K562 (cell line): ENCODE measurements at regions not wholly inside any gene's neighbourhood (a gene's known extent, or its start where the extent isn't known, plus 50 kb on each side); places are given as distances from the start of the nearest gene placed in this dataset.

ENCODE experiments used
- ATAC-seq: fragments of 200-7000 bp; cut with Tn5 transposase; 3 replicates; pipeline ENCODE4 v1.9.1; 2020; ENCODE audit warnings: moderate library complexity
- BruUV-seq: library from RNA; stranded (reverse); fragments of 400-500 nt; replicated peaks from 2 replicates; lab custom pipeline; 2021; lab: Mats Ljungman, UMichigan
- CTCF ChIA-PET: fragments of 300-600 bp; formaldehyde crosslinking; extraction: SDS; loops from one replicate; lab custom pipeline; 2021; ENCODE audit warnings: low intra/inter-chr PET ratio; lab: Yijun Ruan, JAX
- POLR2A ChIA-PET: fragments of 300-600, 350-650 bp; sonication (Branson Sonifier 250); formaldehyde crosslinking; extraction: SDS; loops from one replicate; lab custom pipeline; 2021; ENCODE audit warnings: antibody characterized with exemption, inconsistent platforms; lab: Yijun Ruan, JAX
- DNase-seq, 4 experiments: peaks; one replicate each; pipeline versions ENCODE4 v3.0.0 to v3.0.0-alpha.2; 2011 to 2018; ENCODE audit warnings: low spot score in 3 of 4, mixed read lengths in 3 of 4; ENCODE audit errors: extremely low read depth in 1 of 4
- FAIRE-seq: peaks from 2 replicates; lab custom pipeline; 2011; peaks lifted over from hg19 to GRCh38; lab: Jason Lieb, UNC
- H2AFZ ChIP-seq: 2 replicates; pipeline ENCODE4 v1.6.0; 2011; ENCODE audit warnings: low read depth, low read length, control low read depth, inconsistent platforms
- H3K27ac ChIP-seq: fragments of 200-600 bp; 3 replicates; pipeline ENCODE4 v1.8.0; 2011; ENCODE audit warnings: low read depth, mild to moderate bottlenecking, control low read depth, inconsistent platforms, low read length, moderate library complexity, mixed read lengths; ENCODE audit errors: extremely low read depth
- H3K27me3 ChIP-seq, 2 experiments: fragments of 300-600 bp in 1 of 2; 2 replicates in 1 of 2; 3 replicates in 1 of 2; pipeline versions ENCODE4 v1.6.0 to v1.8.0; 2011; ENCODE audit warnings: inconsistent platforms in 2 of 2, low read length in 2 of 2, mild to moderate bottlenecking in 1 of 2, mixed read lengths in 1 of 2, moderate library complexity in 1 of 2; ENCODE audit not compliant: control insufficient read depth in 2 of 2, insufficient read depth in 2 of 2
- H3K36me3 ChIP-seq: fragments of 300-600 bp; 3 replicates; pipeline ENCODE4 v1.8.0; 2011; ENCODE audit warnings: mild to moderate bottlenecking, low read length, inconsistent platforms; ENCODE audit not compliant: control insufficient read depth, insufficient read depth
- H3K4me1 ChIP-seq, 2 experiments: fragments of 200-600 bp in 1 of 2; replicated peaks in 1 of 2; 2 replicates in 1 of 2; 3 replicates in 1 of 2; pipeline versions ENCODE4 v1.5.1 to v1.8.0; 2011; ENCODE audit warnings: inconsistent platforms in 2 of 2, low read length in 2 of 2, mild to moderate bottlenecking in 1 of 2, mixed read lengths in 1 of 2, moderate library complexity in 1 of 2; ENCODE audit not compliant: control insufficient read depth in 2 of 2, insufficient read depth in 2 of 2
- H3K4me2 ChIP-seq: 2 replicates; pipeline ENCODE4 v1.6.1; 2011; ENCODE audit warnings: low read length, control low read depth, inconsistent platforms, mixed read lengths; ENCODE audit not compliant: insufficient read depth
- H3K4me3 ChIP-seq: fragments of 200-600 bp; sonication (generic), shearing (Covaris generic); 2 replicates; pipeline ENCODE4 v1.5.1; 2016; ENCODE audit warnings: control low read depth, inconsistent platforms
- H3K79me2 ChIP-seq: fragments of 200-600 bp; 3 replicates; pipeline ENCODE4 v1.8.0; 2011; ENCODE audit warnings: low read length, inconsistent platforms; ENCODE audit not compliant: control insufficient read depth, insufficient read depth
- H3K9ac ChIP-seq, 2 experiments: 2 replicates each; pipeline versions ENCODE4 v1.6.0 to v1.6.1; 2011; ENCODE audit warnings: low read depth in 2 of 2, low read length in 2 of 2, control low read depth in 1 of 2, inconsistent platforms in 1 of 2, mild to moderate bottlenecking in 1 of 2, mixed read lengths in 1 of 2; ENCODE audit not compliant: insufficient read depth in 1 of 2
- H3K9me1 ChIP-seq: one replicate; pipeline ENCODE4 v1.6.0; 2011; ENCODE audit warnings: inconsistent platforms, mild to moderate bottlenecking, low read length, moderate library complexity; ENCODE audit not compliant: control insufficient read depth, insufficient read depth
- H3K9me3 ChIP-seq: replicated peaks from 2 replicates; pipeline ENCODE4 v1.5.1; 2011; ENCODE audit warnings: low read depth, low read length, inconsistent platforms; ENCODE audit not compliant: control insufficient read depth, insufficient read depth
- H4K20me1 ChIP-seq: replicated peaks from 2 replicates; pipeline ENCODE4 v1.6.1; 2011; ENCODE audit warnings: low read length, inconsistent platforms, mixed read lengths; ENCODE audit not compliant: control insufficient read depth, insufficient read depth
- BDP1 ChIP-seq: IDR thresholded peaks from 3 replicates; pipeline ENCODE4 v1.6.1; 2011; ENCODE audit not compliant: insufficient read length, insufficient read depth
- DPF2 ChIP-seq: fragments of 450-650 bp; IDR thresholded peaks from 2 replicates; pipeline ENCODE4 v1.6.1; 2016
- ESRRA ChIP-seq: fragments of 450-650 bp; IDR thresholded peaks from 2 replicates; pipeline ENCODE4 v1.6.1; 2014; ENCODE audit warnings: low read depth, mild to moderate bottlenecking, moderate library complexity, borderline replicate concordance
- NR4A1 ChIP-seq, 2 experiments: fragments of 250-450 bp in 1 of 2; fragments of 450-650 bp in 1 of 2; sonication (Bioruptor Pico) in 1 of 2; IDR thresholded peaks; 2 replicates each; pipeline versions ENCODE4 v1.4.0 to v1.6.1; 2016 to 2020; ENCODE audit warnings: mild to moderate bottlenecking in 2 of 2, missing compliant biosample characterization in 1 of 2, missing genetic modification characterization in 1 of 2, moderate library complexity in 1 of 2
- PHF20 ChIP-seq: fragments of 450-650 bp; IDR thresholded peaks from 2 replicates; pipeline ENCODE4 v1.6.1; 2018; ENCODE audit not compliant: partially characterized antibody
- POLR2A ChIP-seq: fragments of 450-650 bp; conservative IDR thresholded peaks from 2 replicates; pipeline ENCODE4 v1.6.1; 2016
- TCF7L2 ChIP-seq: fragments of 150-350 bp; IDR thresholded peaks from 2 replicates; pipeline ENCODE4 v1.6.1; 2016; ENCODE audit warnings: low read depth, mild to moderate bottlenecking, low read length, moderate library complexity
- ZFP36 ChIP-seq: fragments of 150-350 bp; IDR thresholded peaks from 2 replicates; pipeline ENCODE4 v1.6.1; 2018; ENCODE audit warnings: low read length, low read depth; ENCODE audit not compliant: partially characterized antibody
- ZNF354B ChIP-seq: fragments of 250-450 bp; sonication (Bioruptor Pico); IDR thresholded peaks from 2 replicates; pipeline ENCODE4 v1.4.0; 2020
- WGBS: fragments of 100-300 bp; shearing (Covaris generic); methylation state at CpG from one replicate; pipeline ENCODE4 v1.1.6; 2016; ENCODE audit warnings: low coverage, mixed read lengths; ENCODE audit not compliant: insufficient coverage; ENCODE audit errors: missing lambda C conversion rate; 5-methylcytosine and 5-hydroxymethylcytosine counted together
- in situ Hi-C: fragments of 300-500 bp; cut with MboI; formaldehyde crosslinking; loops from 4 replicates; pipeline ENCODE4 v1.15.0; 2018; ENCODE audit warnings: inconsistent platforms, mixed read lengths
- intact Hi-C: fragments of 100-400 bp; cut with micrococcal nuclease; formaldehyde crosslinking; loops from 2 replicates; pipeline ENCODE4 v1.14.2; 2022
- TF ChIP-seq, protein P1 (sequence below): IDR thresholded peaks from 3 replicates; pipeline ENCODE4 v1.6.1; 2011; ENCODE audit warnings: borderline replicate concordance, mild to moderate bottlenecking; ENCODE audit not compliant: insufficient read length, insufficient read depth
- TF ChIP-seq, protein P2 (sequence below): fragments of 250-450 bp; sonication (Bioruptor Pico); IDR thresholded peaks from 2 replicates; pipeline ENCODE4 v1.5.0; 2021; ENCODE audit warnings: mild to moderate bottlenecking, borderline replicate concordance

DNA sequence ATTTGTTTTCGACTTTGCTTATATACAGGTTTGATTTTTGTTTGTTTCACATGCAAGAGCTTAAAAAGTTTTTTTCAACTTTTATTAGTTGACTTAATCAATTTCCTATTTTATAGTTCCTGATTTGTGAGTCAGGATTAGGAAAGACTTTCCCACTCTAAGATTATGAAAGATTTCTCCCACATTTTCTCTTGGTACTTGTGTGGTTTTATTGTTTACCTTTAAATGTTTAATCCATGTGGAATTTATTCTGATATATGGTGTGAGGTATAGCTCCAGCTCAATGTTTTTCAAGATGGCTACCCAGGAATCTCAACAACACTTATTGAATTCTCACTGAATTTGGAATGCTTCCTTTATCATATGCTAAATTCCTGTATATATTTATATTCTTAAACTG, 117.8 kb upstream of the LGALSL start:
- WGBS: 0% methylated on average over 1 of the region's 1 CpG
- Histone ChIP-seq H3K9ac (no peak overlapping the region), H3K27me3 (peaks cover 0 to 10% of the 10 kb centered on the region in 2 experiments; a peak in 4 of 5 replicates), H3K4me2 (no peak overlapping the region), H3K4me3 (no peak overlapping the region), H3K4me1 (no peaks in the 10 kb centered on the region), H3K9me1 (no peaks in the 10 kb centered on the region), H3K79me2 (no peaks in the 10 kb centered on the region), H4K20me1 (no peaks in the 10 kb centered on the region; the same call in 1 of the 2 replicates), H2AFZ (no peak overlapping the region), H3K9me3 (no peaks in the 10 kb centered on the region)
- FAIRE-seq: no peak
- no peak for DNase-seq
- no TSS peak for BruUV-seq
- ChIA-PET CTCF (no interaction called here), POLR2A (interaction anchor here (1.0 kb wide), 1 partner anchor 23 kb away, joined by 3 read pairs; no protein-coding TSS in a partner anchor)
- no peak for ATAC-seq
- intact Hi-C loops (no loop called here), in situ Hi-C loops (loop anchor here (10.0 kb wide), 1 partner anchor 239 kb away; no protein-coding TSS in a partner anchor)
- TF ChIP-seq BDP1: no peak
- TF ChIP-seq ZFP36: no peak
- no peak for TF ChIP-seq POLR2A
- no peak for TF ChIP-seq ESRRA
- TF ChIP-seq, all 486 proteins: peak for 0
- Histone ChIP-seq H3K36me3 (no peaks in the 10 kb centered on the region), H3K27ac (no peak overlapping the region)

DNA sequence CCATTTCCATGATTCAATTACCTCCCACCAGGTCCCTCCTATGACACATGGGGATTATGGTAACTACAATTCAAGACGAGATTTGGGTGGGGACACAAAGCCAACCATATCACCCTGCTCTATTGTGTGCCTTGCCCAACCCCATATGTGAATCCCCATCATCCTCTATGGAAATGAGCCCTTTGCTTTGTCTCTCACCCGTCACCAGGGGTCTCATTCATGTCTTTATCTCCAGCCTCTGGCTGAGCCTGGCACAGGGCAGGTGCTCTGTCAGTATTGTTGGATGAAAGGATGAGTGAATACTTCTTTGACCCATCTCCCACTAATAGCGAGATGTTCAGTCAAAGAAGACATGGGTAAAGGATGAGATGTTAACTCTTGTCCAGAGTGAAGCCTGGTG, 116.6 kb upstream of the LGALSL start:
- ChIA-PET POLR2A (interaction anchor here (1.0 kb wide), 1 partner anchor 24 kb away, joined by 3 read pairs; no protein-coding TSS in a partner anchor), CTCF (no interaction called here)
- Histone ChIP-seq H3K4me2 (no peak overlapping the region), H3K9me1 (no peaks in the 10 kb centered on the region), H3K36me3 (no peaks in the 10 kb centered on the region), H2AFZ (no peak overlapping the region), H3K27ac (no peak overlapping the region), H3K79me2 (no peaks in the 10 kb centered on the region), H3K4me1 (no peaks in the 10 kb centered on the region), H3K4me3 (no peak overlapping the region), H3K9ac (no peak overlapping the region), H4K20me1 (no peaks in the 10 kb centered on the region; the same call in 1 of the 2 replicates), H3K27me3 (peaks cover 0 to 15% of the 10 kb centered on the region in 2 experiments; a peak in 4 of 5 replicates), H3K9me3 (no peaks in the 10 kb centered on the region)
- DNase-seq (no peak), ATAC-seq (no peak), FAIRE-seq (no peak)
- intact Hi-C loops: no loop called here
- TF ChIP-seq ZNF354B (CRISPR knock-in tag) (no peak), TCF7L2 (no peak), DPF2 (no peak), PHF20 (no peak), NR4A1 (CRISPR knock-in tag; IDR thresholded peaks at IDR 0.05) (no peak), NR4A1 (tag; IDR thresholded peaks at IDR 0.05) (no peak)
- TF ChIP-seq, protein P1, sequence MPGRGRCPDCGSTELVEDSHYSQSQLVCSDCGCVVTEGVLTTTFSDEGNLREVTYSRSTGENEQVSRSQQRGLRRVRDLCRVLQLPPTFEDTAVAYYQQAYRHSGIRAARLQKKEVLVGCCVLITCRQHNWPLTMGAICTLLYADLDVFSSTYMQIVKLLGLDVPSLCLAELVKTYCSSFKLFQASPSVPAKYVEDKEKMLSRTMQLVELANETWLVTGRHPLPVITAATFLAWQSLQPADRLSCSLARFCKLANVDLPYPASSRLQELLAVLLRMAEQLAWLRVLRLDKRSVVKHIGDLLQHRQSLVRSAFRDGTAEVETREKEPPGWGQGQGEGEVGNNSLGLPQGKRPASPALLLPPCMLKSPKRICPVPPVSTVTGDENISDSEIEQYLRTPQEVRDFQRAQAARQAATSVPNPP: no peak
- TF ChIP-seq, protein P2, sequence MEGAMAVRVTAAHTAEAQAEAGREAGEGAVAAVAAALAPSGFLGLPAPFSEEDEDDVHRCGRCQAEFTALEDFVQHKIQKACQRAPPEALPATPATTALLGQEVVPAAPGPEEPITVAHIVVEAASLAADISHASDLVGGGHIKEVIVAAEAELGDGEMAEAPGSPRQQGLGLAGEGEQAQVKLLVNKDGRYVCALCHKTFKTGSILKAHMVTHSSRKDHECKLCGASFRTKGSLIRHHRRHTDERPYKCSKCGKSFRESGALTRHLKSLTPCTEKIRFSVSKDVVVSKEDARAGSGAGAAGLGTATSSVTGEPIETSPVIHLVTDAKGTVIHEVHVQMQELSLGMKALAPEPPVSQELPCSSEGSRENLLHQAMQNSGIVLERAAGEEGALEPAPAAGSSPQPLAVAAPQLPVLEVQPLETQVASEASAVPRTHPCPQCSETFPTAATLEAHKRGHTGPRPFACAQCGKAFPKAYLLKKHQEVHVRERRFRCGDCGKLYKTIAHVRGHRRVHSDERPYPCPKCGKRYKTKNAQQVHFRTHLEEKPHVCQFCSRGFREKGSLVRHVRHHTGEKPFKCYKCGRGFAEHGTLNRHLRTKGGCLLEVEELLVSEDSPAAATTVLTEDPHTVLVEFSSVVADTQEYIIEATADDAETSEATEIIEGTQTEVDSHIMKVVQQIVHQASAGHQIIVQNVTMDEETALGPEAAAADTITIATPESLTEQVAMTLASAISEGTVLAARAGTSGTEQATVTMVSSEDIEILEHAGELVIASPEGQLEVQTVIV (CRISPR knock-in tag): no peak
- WGBS: 0% methylated on average over 3 of the region's 3 CpGs
- in situ Hi-C loops: loop anchor here (10.0 kb wide), 1 partner anchor 237 kb away; no protein-coding TSS in a partner anchor
- no TSS peak for BruUV-seq
